Liver (tissue), 3 donors: ENCODE measurements at regions not wholly inside any gene's neighbourhood (a gene's known extent, or its start where the extent isn't known, plus 50 kb on each side); places are given as distances from the start of the nearest gene placed in this dataset.

Experiments
- FOXA1 ChIP-seq: IDR thresholded peaks from 2 replicates; pipeline ENCODE4 v1.6.1; 2016; ENCODE audit warnings: antibody characterized with exemption
- FOXA2 ChIP-seq: IDR thresholded peaks from 2 replicates; pipeline ENCODE4 v1.6.1; 2016; ENCODE audit warnings: antibody characterized with exemption
- HNF4A ChIP-seq, 2 donors: conservative IDR thresholded peaks; 2 replicates each; pipeline ENCODE4 v1.6.1; 2016; ENCODE audit warnings: antibody characterized with exemption in 2 of 2, mild to moderate bottlenecking in 2 of 2
- MAX ChIP-seq: IDR thresholded peaks from 2 replicates; pipeline ENCODE4 v1.6.1; 2016; ENCODE audit warnings: antibody characterized with exemption
- NR2F2 ChIP-seq: IDR thresholded peaks from 2 replicates; pipeline ENCODE4 v1.6.1; 2016; ENCODE audit warnings: antibody characterized with exemption
- RXRA ChIP-seq, 2 donors: IDR thresholded peaks; 2 replicates each; pipeline ENCODE4 v1.6.1; 2017 to 2018; ENCODE audit warnings: antibody characterized with exemption in 2 of 2, mild to moderate bottlenecking in 1 of 2
- SP1 ChIP-seq: IDR thresholded peaks from 2 replicates; pipeline ENCODE4 v1.6.1; 2018; ENCODE audit warnings: antibody characterized with exemption, mild to moderate bottlenecking
- TAF1 ChIP-seq: conservative IDR thresholded peaks from 2 replicates; pipeline ENCODE4 v1.6.1; 2016; ENCODE audit warnings: antibody characterized with exemption, mild to moderate bottlenecking
- YY1 ChIP-seq: IDR thresholded peaks from 2 replicates; pipeline ENCODE4 v1.6.1; 2016; ENCODE audit warnings: antibody characterized with exemption, mild to moderate bottlenecking
- TF ChIP-seq, protein P1 (sequence below): fragments of 150-350 bp; IDR thresholded peaks from 2 replicates; pipeline ENCODE4 v1.5.1; 2017; ENCODE audit warnings: improper control_type of control experiment, low read depth, low read length; ENCODE audit not compliant: missing input control
- TF ChIP-seq, protein P2 (sequence below): IDR thresholded peaks from 2 replicates; pipeline ENCODE4 v1.6.1; 2016; ENCODE audit warnings: antibody characterized with exemption
- donor health status: healthy.
- donor health status: healthy.

DNA sequence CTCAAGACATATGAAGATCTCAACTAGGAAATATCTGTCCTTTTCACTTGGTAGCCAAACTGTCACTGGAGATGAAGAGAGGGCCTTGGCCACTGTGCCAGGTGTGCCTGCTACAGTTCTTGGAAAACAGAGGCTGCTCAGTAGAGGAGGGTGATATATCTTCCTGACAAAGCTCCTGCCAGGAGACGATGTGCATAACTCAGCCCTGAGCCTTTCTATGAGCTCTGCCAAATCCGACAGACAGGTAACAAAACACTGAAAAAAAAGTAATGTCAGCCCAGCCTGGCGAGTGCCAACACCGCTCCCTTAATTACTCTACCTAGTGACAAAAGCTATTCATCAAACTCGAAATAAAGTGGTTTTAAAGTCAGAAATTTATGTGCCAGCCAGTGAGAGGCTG lies 123.2 kb downstream of the MFSD1 start:
- TF ChIP-seq FOXA1: no peak
- no peak for TF ChIP-seq RXRA (IDR thresholded peaks at IDR 0.05)
- TF ChIP-seq, protein P1, sequence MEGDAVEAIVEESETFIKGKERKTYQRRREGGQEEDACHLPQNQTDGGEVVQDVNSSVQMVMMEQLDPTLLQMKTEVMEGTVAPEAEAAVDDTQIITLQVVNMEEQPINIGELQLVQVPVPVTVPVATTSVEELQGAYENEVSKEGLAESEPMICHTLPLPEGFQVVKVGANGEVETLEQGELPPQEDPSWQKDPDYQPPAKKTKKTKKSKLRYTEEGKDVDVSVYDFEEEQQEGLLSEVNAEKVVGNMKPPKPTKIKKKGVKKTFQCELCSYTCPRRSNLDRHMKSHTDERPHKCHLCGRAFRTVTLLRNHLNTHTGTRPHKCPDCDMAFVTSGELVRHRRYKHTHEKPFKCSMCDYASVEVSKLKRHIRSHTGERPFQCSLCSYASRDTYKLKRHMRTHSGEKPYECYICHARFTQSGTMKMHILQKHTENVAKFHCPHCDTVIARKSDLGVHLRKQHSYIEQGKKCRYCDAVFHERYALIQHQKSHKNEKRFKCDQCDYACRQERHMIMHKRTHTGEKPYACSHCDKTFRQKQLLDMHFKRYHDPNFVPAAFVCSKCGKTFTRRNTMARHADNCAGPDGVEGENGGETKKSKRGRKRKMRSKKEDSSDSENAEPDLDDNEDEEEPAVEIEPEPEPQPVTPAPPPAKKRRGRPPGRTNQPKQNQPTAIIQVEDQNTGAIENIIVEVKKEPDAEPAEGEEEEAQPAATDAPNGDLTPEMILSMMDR: no peak
- TF ChIP-seq HNF4A (conservative IDR thresholded peaks at IDR 0.05): no peak
- no peak for TF ChIP-seq NR2F2
- no peak for TF ChIP-seq TAF1
- TF ChIP-seq, protein P2, sequence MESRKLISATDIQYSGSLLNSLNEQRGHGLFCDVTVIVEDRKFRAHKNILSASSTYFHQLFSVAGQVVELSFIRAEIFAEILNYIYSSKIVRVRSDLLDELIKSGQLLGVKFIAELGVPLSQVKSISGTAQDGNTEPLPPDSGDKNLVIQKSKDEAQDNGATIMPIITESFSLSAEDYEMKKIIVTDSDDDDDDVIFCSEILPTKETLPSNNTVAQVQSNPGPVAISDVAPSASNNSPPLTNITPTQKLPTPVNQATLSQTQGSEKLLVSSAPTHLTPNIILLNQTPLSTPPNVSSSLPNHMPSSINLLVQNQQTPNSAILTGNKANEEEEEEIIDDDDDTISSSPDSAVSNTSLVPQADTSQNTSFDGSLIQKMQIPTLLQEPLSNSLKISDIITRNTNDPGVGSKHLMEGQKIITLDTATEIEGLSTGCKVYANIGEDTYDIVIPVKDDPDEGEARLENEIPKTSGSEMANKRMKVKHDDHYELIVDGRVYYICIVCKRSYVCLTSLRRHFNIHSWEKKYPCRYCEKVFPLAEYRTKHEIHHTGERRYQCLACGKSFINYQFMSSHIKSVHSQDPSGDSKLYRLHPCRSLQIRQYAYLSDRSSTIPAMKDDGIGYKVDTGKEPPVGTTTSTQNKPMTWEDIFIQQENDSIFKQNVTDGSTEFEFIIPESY: no peak
- no peak for TF ChIP-seq FOXA2
- TF ChIP-seq MAX: no peak
- no peak for TF ChIP-seq SP1
- no peak for TF ChIP-seq YY1
